Mesodermal cell (in vitro differentiated cells): ENCODE measurements at regions not wholly inside any gene's neighbourhood (a gene's known extent, or its start where the extent isn't known, plus 50 kb on each side); places are given as distances from the start of the nearest gene placed in this dataset.

Experiments used
- H3K27ac ChIP-seq: 2 replicates; pipeline ENCODE4 v1.7.0; 2013; ENCODE audit warnings: mild to moderate bottlenecking, low read depth, low read length, moderate library complexity; ENCODE audit not compliant: severe bottlenecking
- H3K36me3 ChIP-seq: 2 replicates; pipeline ENCODE4 v1.7.1; 2013; ENCODE audit warnings: mild to moderate bottlenecking, low read length, moderate library complexity; ENCODE audit not compliant: control insufficient read depth, insufficient read depth
- H3K4me1 ChIP-seq: one replicate; pipeline ENCODE4 v1.7.1; 2013; ENCODE audit warnings: mild to moderate bottlenecking, low read length; ENCODE audit not compliant: insufficient read depth, control insufficient read depth, poor library complexity, severe bottlenecking
- H3K4me3 ChIP-seq: 2 replicates; pipeline ENCODE4 v1.7.0; 2013; ENCODE audit warnings: low read length, control low read depth, mild to moderate bottlenecking; ENCODE audit not compliant: insufficient read depth, poor library complexity, severe bottlenecking; ENCODE audit errors: extremely low read depth
- H3K9me3 ChIP-seq: 2 replicates; pipeline ENCODE4 v1.7.1; 2013; ENCODE audit warnings: mild to moderate bottlenecking, low read length, moderate library complexity; ENCODE audit not compliant: control insufficient read depth
- WGBS, 2 experiments: methylation state at CpG; one replicate each; pipeline ENCODE4 v1.1.5; 2013; ENCODE audit warnings: missing lambda C conversion rate in 2 of 2; ENCODE audit not compliant: insufficient coverage in 2 of 2; 5-methylcytosine and 5-hydroxymethylcytosine counted together

GRCh38 chr4:127140306-127140705 is 492.5 kb upstream of the INTU start:
- Histone ChIP-seq H3K27ac (no peak overlapping the region), H3K4me1 (no peaks in the 10 kb centered on the region), H3K36me3 (no peaks in the 10 kb centered on the region), H3K9me3 (no peaks in the 10 kb centered on the region), H3K4me3 (no peak overlapping the region)
- WGBS, 2 experiments: 83 to 94% methylated on average over 2 to 3 of the region's 3 CpGs

- no CpG with 5 or more reads among the region's 1 CpG for WGBS, 2 experiments
- no peaks in the 10 kb centered on the region for H3K4me1 ChIP-seq
- H3K4me3 ChIP-seq: no peak overlapping the region
- no peaks in the 10 kb centered on the region for H3K9me3 ChIP-seq
- no peak overlapping the region for H3K27ac ChIP-seq
- no peaks in the 10 kb centered on the region for H3K36me3 ChIP-seq
Measured at GRCh38 chr4:127141856-127142255, 490.9 kb upstream of the INTU start.

GRCh38 chr4:127143460-127144195 is 489.1 kb upstream of the INTU start:
- Histone ChIP-seq H3K36me3 (no peaks in the 10 kb centered on the region), H3K27ac (no peak overlapping the region), H3K4me1 (no peaks in the 10 kb centered on the region), H3K4me3 (no peak overlapping the region), H3K9me3 (no peaks in the 10 kb centered on the region)
- WGBS, 2 experiments: 84% methylated on average over 2 of the region's 5 CpGs; no CpG with 5 or more reads in 1 of the 2 experiments

DNA sequence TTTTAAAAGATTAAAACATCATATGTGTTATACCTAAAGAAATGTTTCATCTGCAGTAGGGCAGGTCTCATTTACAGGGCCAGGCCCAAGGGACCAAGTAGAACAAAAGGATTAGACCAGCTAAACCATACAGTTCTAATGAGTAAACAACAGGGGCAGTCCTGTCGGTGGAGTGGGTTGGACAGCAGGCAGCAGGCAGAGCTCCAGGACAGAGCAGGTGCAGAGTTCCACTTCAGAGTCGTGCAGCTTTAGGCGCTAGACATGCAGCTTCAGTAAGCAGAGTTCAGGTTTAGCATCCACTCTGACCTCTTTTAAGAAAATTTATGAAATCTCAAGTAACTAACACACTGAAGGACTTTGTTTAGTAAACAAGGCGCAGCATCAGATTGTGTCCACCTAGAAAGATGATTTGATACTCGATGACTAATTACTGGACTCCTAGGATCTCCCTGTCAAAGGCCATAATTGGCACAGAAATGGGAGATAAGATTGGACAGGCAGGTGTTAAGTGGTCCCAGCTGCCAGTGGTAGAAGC is 487.7 kb upstream of the INTU start:
- Histone ChIP-seq H3K4me1 (no peaks in the 10 kb centered on the region), H3K9me3 (no peaks in the 10 kb centered on the region), H3K27ac (no peak overlapping the region), H3K4me3 (no peak overlapping the region), H3K36me3 (no peaks in the 10 kb centered on the region)
- WGBS, 2 experiments: 88 to 94% methylated on average over 3 to 5 of the region's 5 CpGs

GRCh38 chr4:127148165-127148564 is 484.6 kb upstream of the INTU start:
- H3K36me3 ChIP-seq: no peaks in the 10 kb centered on the region
- H3K4me1 ChIP-seq: no peaks in the 10 kb centered on the region
- no peak overlapping the region for H3K27ac ChIP-seq
- no peaks in the 10 kb centered on the region for H3K9me3 ChIP-seq
- H3K4me3 ChIP-seq: no peak overlapping the region

- Histone ChIP-seq H3K9me3 (no peaks in the 10 kb centered on the region), H3K4me1 (no peaks in the 10 kb centered on the region), H3K4me3 (no peak overlapping the region), H3K27ac (no peak overlapping the region), H3K36me3 (no peaks in the 10 kb centered on the region)
- 100% methylated on average over 1 of the region's 3 CpGs for WGBS, 2 experiments
Measured at GRCh38 chr4:127149086-127149485, 483.7 kb upstream of the INTU start.

GRCh38 chr4:127151941-127152340 is 480.8 kb upstream of the INTU start:
- Histone ChIP-seq H3K9me3 (no peaks in the 10 kb centered on the region), H3K27ac (no peak overlapping the region), H3K4me1 (no peaks in the 10 kb centered on the region), H3K4me3 (no peak overlapping the region), H3K36me3 (no peaks in the 10 kb centered on the region)

- 80% methylated on average over 1 of the region's 2 CpGs; no CpG with 5 or more reads in 1 of the 2 experiments for WGBS, 2 experiments
- no peaks in the 10 kb centered on the region for H3K4me1 ChIP-seq
- H3K27ac ChIP-seq: no peak overlapping the region
- H3K4me3 ChIP-seq: no peak overlapping the region
- H3K9me3 ChIP-seq: no peaks in the 10 kb centered on the region
- no peaks in the 10 kb centered on the region for H3K36me3 ChIP-seq
Measured at GRCh38 chr4:127155116-127155515, 477.6 kb upstream of the INTU start.

DNA sequence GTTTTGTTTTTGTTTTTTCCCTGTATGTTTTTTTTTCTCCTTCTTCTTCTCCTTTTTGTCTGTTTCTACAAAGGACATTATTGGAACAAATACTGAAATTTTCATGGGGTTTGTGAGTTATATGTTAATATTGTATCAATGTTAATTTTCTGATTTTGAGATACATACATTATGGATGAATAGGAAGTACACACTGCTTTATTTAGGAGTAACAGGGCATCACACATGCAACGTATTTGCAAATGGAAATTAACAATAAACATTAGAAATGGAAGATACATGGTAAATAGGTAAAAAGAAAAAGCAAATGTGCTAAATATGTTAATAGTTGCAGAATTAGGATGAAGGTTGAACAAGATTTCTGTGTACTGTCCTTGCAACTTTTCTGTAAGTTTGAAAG is 477.2 kb upstream of the INTU start:
- WGBS, 2 experiments: no CpG with 5 or more reads among the region's 1 CpG
- H3K27ac ChIP-seq: no peak overlapping the region
- no peak overlapping the region for H3K4me3 ChIP-seq
- H3K4me1 ChIP-seq: no peaks in the 10 kb centered on the region
- no peaks in the 10 kb centered on the region for H3K9me3 ChIP-seq
- H3K36me3 ChIP-seq: no peaks in the 10 kb centered on the region

GRCh38 chr4:127162741-127163140 is 470.0 kb upstream of the INTU start:
- Histone ChIP-seq H3K27ac (no peak overlapping the region), H3K4me3 (no peak overlapping the region), H3K9me3 (no peaks in the 10 kb centered on the region), H3K4me1 (no peaks in the 10 kb centered on the region), H3K36me3 (no peaks in the 10 kb centered on the region)
- WGBS, 2 experiments: 89 to 100% methylated on average over 1 of the region's 3 CpGs

- H3K36me3 ChIP-seq: no peaks in the 10 kb centered on the region
- H3K4me3 ChIP-seq: no peak overlapping the region
- no peaks in the 10 kb centered on the region for H3K9me3 ChIP-seq
- H3K4me1 ChIP-seq: no peaks in the 10 kb centered on the region
- no peak overlapping the region for H3K27ac ChIP-seq
- WGBS, 2 experiments: no CpG with 5 or more reads among the region's 1 CpG
Measured at GRCh38 chr4:127165971-127166370, 466.8 kb upstream of the INTU start.
